Activated CD4-positive, CD25-positive, alpha-beta regulatory T cell treated with anti-CD3 and anti-CD28 coated beads, Interleukin-2, amount 50 U/mL, for 24 hours (primary cell): ENCODE measurements at regions not wholly inside any gene's neighbourhood (a gene's known extent, or its start where the extent isn't known, plus 50 kb on each side); places are given as distances from the start of the nearest gene placed in this dataset.

ENCODE experiments used
- ATAC-seq, 2 donors: fragments of 150-1000 bp; cut with Tn5 transposase; one replicate each; pipeline ENCODE4 v1.10.0; 2021; ENCODE audit warnings: mild to moderate bottlenecking in 1 of 2, moderate library complexity in 1 of 2

GRCh38 chr17:14004927-14005620, 64.2 kb upstream of the COX10 start:
- ATAC-seq, result no peak

GRCh38 chr17:14006249-14006942, 62.9 kb upstream of the COX10 start:
- no peak for ATAC-seq

GRCh38 chr17:14007951-14008350, 61.4 kb upstream of the COX10 start:
- no peak for ATAC-seq

DNA sequence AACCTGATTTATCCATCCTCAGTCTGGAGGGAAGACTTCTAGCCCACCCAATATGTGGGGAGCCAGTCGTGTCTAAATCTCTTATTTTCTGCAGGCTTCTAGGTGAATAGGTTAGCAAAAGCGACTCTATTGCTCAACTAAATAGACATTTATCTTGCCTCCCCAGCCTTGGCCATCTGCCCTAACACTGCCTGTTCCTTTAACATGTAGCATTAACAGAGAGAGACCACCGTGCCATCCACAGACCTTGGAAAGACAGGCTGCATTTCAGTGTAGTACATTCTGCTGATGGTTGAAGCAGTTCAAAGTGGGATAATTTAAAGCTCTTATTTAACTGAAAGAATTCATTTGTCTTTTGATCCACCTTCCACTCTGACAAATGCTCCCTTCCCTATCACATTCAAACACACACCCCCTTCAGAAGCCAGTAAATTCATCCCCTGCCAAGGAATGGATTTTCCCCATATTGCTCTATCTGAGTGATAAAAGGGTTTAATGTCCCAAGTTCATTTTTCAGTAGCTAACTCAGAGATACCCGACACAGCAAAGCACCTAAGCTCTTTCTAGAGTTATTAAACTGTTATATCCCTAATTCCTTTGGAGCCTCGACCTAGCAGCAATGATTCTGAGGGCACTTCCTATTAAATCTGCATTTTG, 58.1 kb upstream of the COX10 start:
- no peak for ATAC-seq

- ATAC-seq, result no peak
These were observed 57.4 kb upstream of the COX10 start for GRCh38 chr17:14011740-14012405.

DNA sequence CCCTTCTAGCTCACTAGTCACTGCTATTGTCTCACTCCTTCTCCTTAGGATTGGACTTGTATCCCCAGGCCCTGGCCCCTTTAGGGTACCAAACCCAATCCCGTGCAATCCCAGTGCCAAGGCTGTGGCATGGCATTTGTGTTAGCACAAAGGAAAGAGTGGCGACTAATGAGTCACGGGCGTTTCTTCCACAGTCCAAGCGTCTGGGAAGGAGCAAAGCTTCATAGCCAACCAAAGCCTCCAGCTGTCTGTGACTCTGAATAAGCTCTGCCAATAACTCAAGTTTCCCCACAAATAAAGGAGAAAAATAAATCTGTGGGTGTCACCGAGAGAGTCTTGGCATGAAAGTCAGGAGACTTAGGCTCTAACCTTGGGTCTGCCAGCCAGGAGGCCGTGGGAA, 54.6 kb upstream of the COX10 start:
- ATAC-seq, result no peak

- no peak for ATAC-seq
These were observed 54.0 kb upstream of the COX10 start for GRCh38 chr17:14015271-14015670.

DNA sequence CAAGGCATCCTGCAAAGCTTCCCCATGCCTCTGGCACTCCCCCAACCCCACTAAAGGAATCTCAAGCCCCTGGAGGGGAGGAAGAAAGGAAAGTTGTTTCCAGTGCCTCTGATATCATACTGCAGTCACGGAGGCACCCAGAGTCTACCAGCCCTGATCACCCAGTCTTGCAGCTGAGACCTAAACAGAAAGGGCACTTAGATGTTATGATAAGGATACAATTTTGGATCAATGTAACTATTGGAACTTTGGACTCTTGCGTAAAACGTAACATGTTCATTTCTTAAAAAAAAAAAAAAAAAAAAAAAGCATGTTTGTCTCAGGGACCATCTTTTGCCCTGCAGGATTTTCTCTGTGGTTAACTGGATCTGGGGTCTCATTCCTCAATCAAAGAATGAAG, 52.4 kb upstream of the COX10 start:
- no peak for ATAC-seq

GRCh38 chr17:14019186-14019956, 49.9 kb upstream of the COX10 start:
- ATAC-seq, result peak; percentile 75 to 87
